ENCODE measurements at regions not wholly inside any gene's neighbourhood (a gene's known extent, or its start where the extent isn't known, plus 50 kb on each side); places are given as distances from the start of the nearest gene placed in this dataset.

DNA sequence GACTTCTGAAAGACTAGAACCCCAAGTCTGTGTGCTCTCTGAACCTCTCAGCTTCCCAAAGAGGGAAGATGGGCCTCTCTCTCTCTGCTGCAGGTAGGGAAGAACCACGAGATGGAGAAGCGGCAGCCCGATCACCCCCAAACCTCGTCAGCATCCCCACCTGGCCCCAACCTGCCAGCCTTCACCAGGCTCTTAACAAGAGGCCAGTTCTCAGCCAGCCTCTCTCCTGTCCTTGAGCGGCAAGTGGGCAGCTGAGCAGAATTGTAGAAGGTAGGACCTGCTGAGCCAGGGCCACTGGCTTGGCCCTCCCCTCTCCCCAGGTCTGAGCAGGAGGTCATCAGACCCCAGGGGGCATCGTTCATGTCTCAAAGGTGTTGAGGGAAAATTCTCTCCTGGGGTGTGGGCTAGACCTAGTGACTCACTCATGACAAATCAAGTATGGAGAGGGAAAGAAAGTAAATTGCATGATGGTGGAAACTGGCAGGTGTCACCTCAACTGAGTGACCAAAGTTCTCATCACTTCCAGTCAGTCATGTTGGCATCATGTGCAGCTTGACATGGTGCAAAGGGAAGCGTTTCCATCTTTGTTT lies 92.0 kb upstream of the GPR26 start:
- H3K9me1 ChIP-seq (ENCODE audit: control insufficient read depth, extremely low read depth, insufficient read depth, low read length) = no peaks in the 10 kb centered on the region
- no peak for TF ChIP-seq EZH2 (IDR thresholded peaks at IDR 0.05; ENCODE audit: low read length)
- TF ChIP-seq, protein P1, sequence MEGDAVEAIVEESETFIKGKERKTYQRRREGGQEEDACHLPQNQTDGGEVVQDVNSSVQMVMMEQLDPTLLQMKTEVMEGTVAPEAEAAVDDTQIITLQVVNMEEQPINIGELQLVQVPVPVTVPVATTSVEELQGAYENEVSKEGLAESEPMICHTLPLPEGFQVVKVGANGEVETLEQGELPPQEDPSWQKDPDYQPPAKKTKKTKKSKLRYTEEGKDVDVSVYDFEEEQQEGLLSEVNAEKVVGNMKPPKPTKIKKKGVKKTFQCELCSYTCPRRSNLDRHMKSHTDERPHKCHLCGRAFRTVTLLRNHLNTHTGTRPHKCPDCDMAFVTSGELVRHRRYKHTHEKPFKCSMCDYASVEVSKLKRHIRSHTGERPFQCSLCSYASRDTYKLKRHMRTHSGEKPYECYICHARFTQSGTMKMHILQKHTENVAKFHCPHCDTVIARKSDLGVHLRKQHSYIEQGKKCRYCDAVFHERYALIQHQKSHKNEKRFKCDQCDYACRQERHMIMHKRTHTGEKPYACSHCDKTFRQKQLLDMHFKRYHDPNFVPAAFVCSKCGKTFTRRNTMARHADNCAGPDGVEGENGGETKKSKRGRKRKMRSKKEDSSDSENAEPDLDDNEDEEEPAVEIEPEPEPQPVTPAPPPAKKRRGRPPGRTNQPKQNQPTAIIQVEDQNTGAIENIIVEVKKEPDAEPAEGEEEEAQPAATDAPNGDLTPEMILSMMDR (optimal IDR thresholded peaks at IDR 0.05 in 1 of 3, IDR thresholded peaks at IDR 0.05 in 1 of 3, conservative IDR thresholded peaks at IDR 0.05 in 1 of 3; ENCODE audit: extremely low read depth in 1 of 3, insufficient read depth in 2 of 3, low read length in 3 of 3) = no peak
- no peaks in the 10 kb centered on the region for H3K36me3 ChIP-seq (ENCODE audit: control insufficient read depth in 2 of 2, extremely low read depth in 1 of 2, insufficient read depth in 2 of 2, low read length in 2 of 2)
- peak overlapping the region; percentile 46 for H3K4me2 ChIP-seq (ENCODE audit: control insufficient read depth, extremely low read depth, insufficient read depth, low read depth, low read length)
- no peak for DNase-seq (ENCODE audit: low read depth, low spot score)
- H3K4me1 ChIP-seq (ENCODE audit: control insufficient read depth, extremely low read depth, insufficient read depth, low read length) = peaks cover 10% of the 10 kb centered on the region
- H3K4me3 ChIP-seq (ENCODE audit: control insufficient read depth in 2 of 3, extremely low read depth in 1 of 3, insufficient read depth in 2 of 3, low read depth in 1 of 3, low read length in 3 of 3) = no peak overlapping the region
- dilution Hi-C loops (cut with MboI; ENCODE audit: extremely low pct_ligation_motif_present, low sequenced_read_pairs) = no loop called here
- peaks cover 15% of the 10 kb centered on the region for H3K27me3 ChIP-seq (ENCODE audit: control insufficient read depth, extremely low read depth, insufficient read depth, low read length)
- H3K9me3 ChIP-seq (ENCODE audit: control insufficient read depth, low read depth, low read length) = no peaks in the 10 kb centered on the region
- no peak overlapping the region for H3K9ac ChIP-seq (ENCODE audit: control insufficient read depth, extremely low read depth, insufficient read depth, low read length)
- H3K79me2 ChIP-seq (ENCODE audit: control insufficient read depth, insufficient read depth, low read length) = no peaks in the 10 kb centered on the region
- no peak overlapping the region for H2AFZ ChIP-seq (ENCODE audit: control insufficient read depth, low read length)
- FAIRE-seq = no peak
- H4K20me1 ChIP-seq (ENCODE audit: control insufficient read depth, extremely low read depth, insufficient read depth, low read length) = no peaks in the 10 kb centered on the region
- H3K27ac ChIP-seq (ENCODE audit: control insufficient read depth, insufficient read depth, low read length) = no peak overlapping the region

DNA sequence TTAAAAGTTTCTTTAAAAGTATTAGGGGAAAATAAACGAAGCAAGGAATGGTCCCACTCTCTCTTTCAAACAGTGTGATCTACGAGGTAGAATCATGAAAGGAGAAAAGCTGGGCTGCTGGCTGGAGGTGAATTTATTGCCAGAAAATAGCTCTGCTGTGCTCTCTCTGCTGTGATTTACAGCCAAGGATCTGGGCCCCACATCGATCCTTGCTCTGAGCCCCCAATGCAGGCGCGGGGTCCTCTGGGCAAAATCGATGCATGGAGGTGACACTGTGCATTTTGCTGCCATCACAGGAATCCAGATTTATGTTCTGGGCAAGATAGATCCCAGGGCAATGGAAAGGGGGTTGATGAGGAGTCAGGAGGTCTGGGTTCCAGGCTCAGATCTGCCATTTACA lies 91.0 kb upstream of the GPR26 start:
- dilution Hi-C loops (cut with MboI; ENCODE audit: extremely low pct_ligation_motif_present, low sequenced_read_pairs) = no loop called here
- Histone ChIP-seq H4K20me1 (ENCODE audit: control insufficient read depth, extremely low read depth, insufficient read depth, low read length) (no peaks in the 10 kb centered on the region), H3K4me2 (ENCODE audit: control insufficient read depth, extremely low read depth, insufficient read depth, low read depth, low read length) (no peak overlapping the region), H2AFZ (ENCODE audit: control insufficient read depth, low read length) (no peak overlapping the region), H3K4me3 (ENCODE audit: control insufficient read depth in 2 of 3, extremely low read depth in 1 of 3, insufficient read depth in 2 of 3, low read depth in 1 of 3, low read length in 3 of 3) (no peak overlapping the region), H3K79me2 (ENCODE audit: control insufficient read depth, insufficient read depth, low read length) (no peaks in the 10 kb centered on the region), H3K9me1 (ENCODE audit: control insufficient read depth, extremely low read depth, insufficient read depth, low read length) (no peaks in the 10 kb centered on the region), H3K4me1 (ENCODE audit: control insufficient read depth, extremely low read depth, insufficient read depth, low read length) (peaks cover 10% of the 10 kb centered on the region), H3K27me3 (ENCODE audit: control insufficient read depth, extremely low read depth, insufficient read depth, low read length) (peaks cover 16% of the 10 kb centered on the region), H3K27ac (ENCODE audit: control insufficient read depth, insufficient read depth, low read length) (no peak overlapping the region), H3K9ac (ENCODE audit: control insufficient read depth, extremely low read depth, insufficient read depth, low read length) (no peak overlapping the region), H3K36me3 (ENCODE audit: control insufficient read depth in 2 of 2, extremely low read depth in 1 of 2, insufficient read depth in 2 of 2, low read length in 2 of 2) (no peaks in the 10 kb centered on the region), H3K9me3 (ENCODE audit: control insufficient read depth, low read depth, low read length) (no peaks in the 10 kb centered on the region)
- DNase-seq (ENCODE audit: low read depth, low spot score) (no peak), FAIRE-seq (no peak)
- TF ChIP-seq EZH2 (IDR thresholded peaks at IDR 0.05; ENCODE audit: low read length) = no peak
- TF ChIP-seq, protein P1 (optimal IDR thresholded peaks at IDR 0.05 in 1 of 3, IDR thresholded peaks at IDR 0.05 in 1 of 3, conservative IDR thresholded peaks at IDR 0.05 in 1 of 3; ENCODE audit: extremely low read depth in 1 of 3, insufficient read depth in 2 of 3, low read length in 3 of 3) = no peak
